ENCODE measurements at regions not wholly inside any gene's neighbourhood (a gene's known extent, or its start where the extent isn't known, plus 50 kb on each side); places are given as distances from the start of the nearest gene placed in this dataset.

GRCh38 chr13:74647991-74648390 lies 513.8 kb upstream of the KLF12 start:
- no peak overlapping the region for H3K4me3 Mint-ChIP-seq
- H3K27ac Mint-ChIP-seq: no peak overlapping the region
- H3K36me3 Mint-ChIP-seq: no peaks in the 10 kb centered on the region
- H3K27me3 Mint-ChIP-seq: peaks cover 3% of the 10 kb centered on the region
- H3K9me3 Mint-ChIP-seq: no peaks in the 10 kb centered on the region
- H3K4me1 Mint-ChIP-seq: no peaks in the 10 kb centered on the region

- H3K27me3 Mint-ChIP-seq: peaks cover 3% of the 10 kb centered on the region
- H3K4me1 Mint-ChIP-seq: no peaks in the 10 kb centered on the region
- no peak overlapping the region for H3K4me3 Mint-ChIP-seq
- no peaks in the 10 kb centered on the region for H3K36me3 Mint-ChIP-seq
- H3K9me3 Mint-ChIP-seq: no peaks in the 10 kb centered on the region
- H3K27ac Mint-ChIP-seq: no peak overlapping the region
These were observed 513.0 kb upstream of the KLF12 start for GRCh38 chr13:74647211-74647610.

GRCh38 chr13:74646091-74646490 lies 511.9 kb upstream of the KLF12 start:
- Mint-ChIP-seq H3K9me3 (no peaks in the 10 kb centered on the region), H3K27me3 (no peaks in the 10 kb centered on the region), H3K27ac (no peak overlapping the region), H3K36me3 (no peaks in the 10 kb centered on the region), H3K4me1 (no peaks in the 10 kb centered on the region), H3K4me3 (no peak overlapping the region)

GRCh38 chr13:74645586-74645985 lies 511.4 kb upstream of the KLF12 start:
- H3K27me3 Mint-ChIP-seq: no peaks in the 10 kb centered on the region
- H3K4me1 Mint-ChIP-seq: no peaks in the 10 kb centered on the region
- no peaks in the 10 kb centered on the region for H3K9me3 Mint-ChIP-seq

GRCh38 chr13:74644229-74644628 lies 510.0 kb upstream of the KLF12 start:
- no peak overlapping the region for H3K27ac Mint-ChIP-seq
- no peaks in the 10 kb centered on the region for H3K9me3 Mint-ChIP-seq
- H3K4me3 Mint-ChIP-seq: no peak overlapping the region
- no peaks in the 10 kb centered on the region for H3K4me1 Mint-ChIP-seq
- no peaks in the 10 kb centered on the region for H3K27me3 Mint-ChIP-seq
- H3K36me3 Mint-ChIP-seq: no peaks in the 10 kb centered on the region

More at GRCh38 chr13:74645586-74645985, 511.4 kb upstream of the KLF12 start:
- no peak overlapping the region for H3K4me3 Mint-ChIP-seq
- no peak overlapping the region for H3K27ac Mint-ChIP-seq
- H3K36me3 Mint-ChIP-seq: no peaks in the 10 kb centered on the region

DNA sequence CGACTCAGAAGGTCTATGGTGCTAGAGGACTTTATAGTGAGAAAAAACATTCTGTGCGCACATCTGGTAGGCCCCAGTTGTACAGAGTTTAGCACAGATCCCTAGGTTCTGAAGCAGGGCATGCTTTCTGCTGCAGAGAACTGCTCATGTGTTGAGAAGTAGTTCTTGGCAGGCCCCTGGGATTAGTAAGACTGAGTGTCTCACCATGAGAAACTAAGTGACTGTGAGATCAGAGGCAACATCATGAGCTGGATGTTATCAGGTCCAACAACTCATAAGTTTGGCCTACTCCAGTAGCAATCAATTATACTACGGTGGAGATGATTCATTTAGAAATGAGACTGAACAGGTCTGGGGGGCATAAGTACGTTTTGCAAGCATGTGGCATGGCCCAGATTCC lies 507.4 kb upstream of the KLF12 start:
- Mint-ChIP-seq H3K36me3 (no peaks in the 10 kb centered on the region), H3K27me3 (no peaks in the 10 kb centered on the region), H3K4me3 (no peak overlapping the region), H3K27ac (no peak overlapping the region), H3K4me1 (no peaks in the 10 kb centered on the region), H3K9me3 (no peaks in the 10 kb centered on the region)

DNA sequence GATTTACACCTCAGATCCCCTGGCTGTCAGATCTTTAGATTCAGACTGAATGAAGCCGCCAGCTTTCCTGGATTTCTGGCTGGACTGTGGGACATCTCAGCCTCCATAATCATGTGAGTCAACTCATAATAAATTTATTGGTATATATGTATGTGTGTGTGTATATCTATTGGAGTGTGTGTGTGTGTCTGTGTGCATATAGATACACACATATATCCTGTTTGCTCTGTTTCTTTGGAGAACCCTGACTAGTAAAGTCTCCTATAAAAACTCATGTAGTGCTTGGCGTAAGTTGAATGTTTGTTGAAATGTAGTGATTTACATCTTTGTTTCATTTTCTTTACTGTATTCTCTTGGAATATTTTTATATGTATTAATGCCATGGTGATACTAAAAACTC lies 499.5 kb upstream of the KLF12 start:
- Mint-ChIP-seq H3K27me3 (peaks cover 2% of the 10 kb centered on the region), H3K36me3 (no peaks in the 10 kb centered on the region), H3K27ac (no peak overlapping the region), H3K4me1 (peaks cover 0 to 1% (median 0%) of the 10 kb centered on the region in 3 donors), H3K4me3 (no peak overlapping the region), H3K9me3 (peaks cover 0 to 9% (median 4%) of the 10 kb centered on the region in 3 donors)

- no peaks in the 10 kb centered on the region for H3K4me1 Mint-ChIP-seq
- H3K27ac Mint-ChIP-seq: no peak overlapping the region
- no peak overlapping the region for H3K4me3 Mint-ChIP-seq
- no peaks in the 10 kb centered on the region for H3K36me3 Mint-ChIP-seq
- H3K9me3 Mint-ChIP-seq: peaks cover 0 to 9% (median 4%) of the 10 kb centered on the region in 3 donors
- H3K27me3 Mint-ChIP-seq: peaks cover 2% of the 10 kb centered on the region
These were observed 495.8 kb upstream of the KLF12 start for GRCh38 chr13:74629985-74630384.

GRCh38 chr13:74625541-74625940 lies 491.3 kb upstream of the KLF12 start:
- Mint-ChIP-seq H3K27ac (no peak overlapping the region), H3K4me3 (no peak overlapping the region), H3K27me3 (no peaks in the 10 kb centered on the region), H3K9me3 (peaks cover 0 to 9% (median 4%) of the 10 kb centered on the region in 3 donors), H3K36me3 (no peaks in the 10 kb centered on the region), H3K4me1 (no peaks in the 10 kb centered on the region)

GRCh38 chr13:74623761-74624160 lies 489.6 kb upstream of the KLF12 start:
- Mint-ChIP-seq H3K4me1 (no peaks in the 10 kb centered on the region), H3K9me3 (no peaks in the 10 kb centered on the region), H3K27me3 (no peaks in the 10 kb centered on the region), H3K27ac (no peak overlapping the region), H3K4me3 (no peak overlapping the region), H3K36me3 (no peaks in the 10 kb centered on the region)

DNA sequence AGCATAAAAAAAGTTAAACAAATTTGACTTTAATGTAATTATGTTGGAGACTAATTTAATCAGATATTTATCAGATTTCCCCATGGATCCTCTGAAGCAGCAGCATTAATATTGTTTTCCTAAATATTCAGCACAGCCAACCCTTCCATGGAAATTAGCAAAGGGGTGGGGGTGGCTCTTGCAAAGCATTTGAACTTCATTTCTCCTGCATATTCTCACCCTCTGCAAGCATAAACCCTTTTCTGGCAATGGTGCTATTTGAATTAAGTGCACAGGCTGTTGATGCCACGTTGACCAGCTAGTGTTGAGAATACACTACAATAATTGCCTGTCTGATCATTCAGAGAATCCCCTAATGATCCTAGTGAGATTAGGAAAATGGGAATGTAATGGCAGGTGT lies 488.1 kb upstream of the KLF12 start:
- Mint-ChIP-seq H3K27me3 (no peaks in the 10 kb centered on the region), H3K36me3 (no peaks in the 10 kb centered on the region), H3K27ac (no peak overlapping the region), H3K4me3 (no peak overlapping the region), H3K9me3 (no peaks in the 10 kb centered on the region), H3K4me1 (no peaks in the 10 kb centered on the region)

GRCh38 chr13:74620711-74621110 lies 486.5 kb upstream of the KLF12 start:
- Mint-ChIP-seq H3K4me1 (no peaks in the 10 kb centered on the region), H3K9me3 (no peaks in the 10 kb centered on the region), H3K36me3 (no peaks in the 10 kb centered on the region), H3K27me3 (no peaks in the 10 kb centered on the region), H3K4me3 (no peak overlapping the region), H3K27ac (no peak overlapping the region)

GRCh38 chr13:74620308-74620707 lies 486.1 kb upstream of the KLF12 start:
- H3K4me3 Mint-ChIP-seq: no peak overlapping the region
- peaks cover under 1% of the 10 kb centered on the region for H3K27me3 Mint-ChIP-seq
- H3K4me1 Mint-ChIP-seq: no peaks in the 10 kb centered on the region
- H3K9me3 Mint-ChIP-seq: no peaks in the 10 kb centered on the region
- H3K36me3 Mint-ChIP-seq: no peaks in the 10 kb centered on the region
- H3K27ac Mint-ChIP-seq: no peak overlapping the region

- H3K9me3 Mint-ChIP-seq: peaks cover 0 to 10% (median 3%) of the 10 kb centered on the region in 3 donors
- H3K4me3 Mint-ChIP-seq: no peak overlapping the region
- no peaks in the 10 kb centered on the region for H3K36me3 Mint-ChIP-seq
These were observed 463.3 kb upstream of the KLF12 start for GRCh38 chr13:74597526-74597925.

GRCh38 chr13:74596691-74597090 lies 462.5 kb upstream of the KLF12 start:
- H3K27me3 Mint-ChIP-seq: peaks cover 3% of the 10 kb centered on the region
- no peak overlapping the region for H3K27ac Mint-ChIP-seq
- H3K4me3 Mint-ChIP-seq: no peak overlapping the region
- H3K36me3 Mint-ChIP-seq: no peaks in the 10 kb centered on the region
- peaks cover 0 to 10% (median 3%) of the 10 kb centered on the region in 3 donors for H3K9me3 Mint-ChIP-seq
- no peaks in the 10 kb centered on the region for H3K4me1 Mint-ChIP-seq

More at GRCh38 chr13:74597526-74597925, 463.3 kb upstream of the KLF12 start:
- no peaks in the 10 kb centered on the region for H3K4me1 Mint-ChIP-seq
- no peak overlapping the region for H3K27ac Mint-ChIP-seq
- peaks cover 3% of the 10 kb centered on the region for H3K27me3 Mint-ChIP-seq

DNA sequence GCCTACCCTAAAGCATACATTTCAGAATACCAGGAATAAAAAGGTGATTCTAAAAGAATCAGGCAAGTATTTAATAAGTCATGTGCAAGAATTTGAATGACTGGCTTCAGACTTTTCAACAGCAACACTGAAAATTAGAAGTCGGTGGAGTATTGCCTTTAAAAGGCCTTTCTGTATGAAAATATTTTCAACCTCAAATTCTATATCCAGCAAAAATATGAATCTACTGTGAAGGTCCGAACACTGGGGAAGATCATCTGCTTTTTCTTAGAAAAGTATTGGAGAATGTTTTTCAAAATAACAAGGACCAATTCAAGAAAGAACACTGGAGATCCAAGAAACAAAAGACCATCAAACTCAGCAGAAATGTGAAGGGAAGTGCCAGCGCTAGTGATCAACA lies 459.5 kb upstream of the KLF12 start:
- H3K4me1 Mint-ChIP-seq: no peaks in the 10 kb centered on the region
- H3K27ac Mint-ChIP-seq: no peak overlapping the region
- H3K9me3 Mint-ChIP-seq: peaks cover 2 to 10% (median 2%) of the 10 kb centered on the region in 3 donors
- H3K4me3 Mint-ChIP-seq: no peak overlapping the region
- H3K27me3 Mint-ChIP-seq: peaks cover 1% of the 10 kb centered on the region
- no peaks in the 10 kb centered on the region for H3K36me3 Mint-ChIP-seq

GRCh38 chr13:74586847-74587246 lies 452.6 kb upstream of the KLF12 start:
- H3K27ac Mint-ChIP-seq: no peak overlapping the region
- H3K9me3 Mint-ChIP-seq: peaks cover 0 to 2% (median 0%) of the 10 kb centered on the region in 3 donors
- H3K4me3 Mint-ChIP-seq: no peak overlapping the region
- no peaks in the 10 kb centered on the region for H3K4me1 Mint-ChIP-seq
- H3K36me3 Mint-ChIP-seq: no peaks in the 10 kb centered on the region
- peaks cover 2% of the 10 kb centered on the region for H3K27me3 Mint-ChIP-seq

All from IgD-negative memory B cell (primary cell).